ENCODE measurements at regions not wholly inside any gene's neighbourhood (a gene's known extent, or its start where the extent isn't known, plus 50 kb on each side); places are given as distances from the start of the nearest gene placed in this dataset.

DNA sequence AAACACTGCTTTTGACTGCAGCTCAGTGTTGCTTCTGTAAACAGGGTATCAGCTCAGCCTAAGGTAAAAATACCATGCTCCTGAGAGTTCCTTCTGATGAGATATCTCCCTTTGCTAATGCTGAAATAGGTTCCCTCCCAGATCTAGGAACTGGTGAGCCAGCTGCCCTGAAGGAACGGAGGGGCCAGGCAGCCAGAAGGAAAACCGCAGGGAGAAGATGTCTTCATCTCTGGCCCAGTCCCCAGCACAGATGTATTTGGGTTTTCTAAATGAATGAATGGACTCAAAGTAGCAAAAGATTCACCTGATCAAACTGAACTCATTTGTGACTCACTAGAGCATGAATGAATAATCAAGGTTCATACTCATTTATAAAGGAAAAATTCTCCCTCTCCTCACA, 247.8 kb downstream of the MSRB3 start:
- no peak overlapping the region for H3K27ac ChIP-seq (ENCODE audit: low read length)
- DNase-seq = no peak

DNA sequence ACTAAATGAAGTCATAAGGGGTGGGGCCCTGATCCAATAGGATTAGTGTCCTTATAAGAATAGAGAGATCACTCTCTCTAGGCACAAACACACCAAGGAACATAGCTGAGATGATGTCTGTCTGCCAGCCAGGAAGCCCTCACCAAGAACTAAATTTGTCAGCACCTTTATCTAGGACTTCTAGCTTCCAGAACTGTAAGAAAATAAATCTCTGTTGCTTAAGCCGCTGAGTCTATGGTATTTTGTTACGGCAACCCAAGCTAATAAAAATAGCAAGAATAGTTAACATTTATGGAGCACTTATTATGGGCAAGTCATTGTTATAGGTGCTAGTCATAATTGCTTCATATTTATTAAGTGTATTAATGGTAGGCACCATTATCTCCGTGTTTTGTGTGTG, 249.6 kb downstream of the MSRB3 start:
- Histone ChIP-seq H3K4me3 (ENCODE audit: low read length) (no peak overlapping the region), H3K9ac (ENCODE audit: low read length) (no peak overlapping the region), H3K27ac (ENCODE audit: low read length) (no peak overlapping the region), H3K36me3 (replicated peaks; ENCODE audit: insufficient read depth, low read length) (no peaks in the 10 kb centered on the region), H3K27me3 (replicated peaks; ENCODE audit: insufficient read depth, low read length) (no peaks in the 10 kb centered on the region), H3K9me2 (replicated peaks; ENCODE audit: insufficient read depth, low read length) (no peaks in the 10 kb centered on the region), H3K9me3 (replicated peaks; ENCODE audit: insufficient read depth, low read length) (no peaks in the 10 kb centered on the region), H3K79me2 (ENCODE audit: low read length) (no peaks in the 10 kb centered on the region), H3F3A (ENCODE audit: insufficient read depth, low read length) (no peaks in the 10 kb centered on the region), H3K4me1 (ENCODE audit: low read length) (no peaks in the 10 kb centered on the region), H3K4me2 (ENCODE audit: low read depth, low read length) (no peak overlapping the region), H4K20me1 (ENCODE audit: insufficient read depth, low read length) (no peaks in the 10 kb centered on the region), H2AFZ (ENCODE audit: low read length) (no peak overlapping the region)
- TF ChIP-seq EZH2phosphoT487 (IDR thresholded peaks at IDR 0.05; ENCODE audit: low read length) = no peak
- DNase-seq = no peak

More for the DNA sequence above, 247.8 kb downstream of the MSRB3 start:
- Histone ChIP-seq H3K9ac (ENCODE audit: low read length) (no peak overlapping the region), H3K9me2 (replicated peaks; ENCODE audit: insufficient read depth, low read length) (no peaks in the 10 kb centered on the region), H3F3A (ENCODE audit: insufficient read depth, low read length) (no peaks in the 10 kb centered on the region), H3K79me2 (ENCODE audit: low read length) (no peaks in the 10 kb centered on the region), H3K4me2 (ENCODE audit: low read depth, low read length) (no peak overlapping the region), H3K4me3 (ENCODE audit: low read length) (no peak overlapping the region), H3K4me1 (ENCODE audit: low read length) (no peaks in the 10 kb centered on the region), H3K27me3 (replicated peaks; ENCODE audit: insufficient read depth, low read length) (no peaks in the 10 kb centered on the region), H3K9me3 (replicated peaks; ENCODE audit: insufficient read depth, low read length) (no peaks in the 10 kb centered on the region), H4K20me1 (ENCODE audit: insufficient read depth, low read length) (no peaks in the 10 kb centered on the region), H3K36me3 (replicated peaks; ENCODE audit: insufficient read depth, low read length) (no peaks in the 10 kb centered on the region), H2AFZ (ENCODE audit: low read length) (no peak overlapping the region)
- TF ChIP-seq, protein P1, sequence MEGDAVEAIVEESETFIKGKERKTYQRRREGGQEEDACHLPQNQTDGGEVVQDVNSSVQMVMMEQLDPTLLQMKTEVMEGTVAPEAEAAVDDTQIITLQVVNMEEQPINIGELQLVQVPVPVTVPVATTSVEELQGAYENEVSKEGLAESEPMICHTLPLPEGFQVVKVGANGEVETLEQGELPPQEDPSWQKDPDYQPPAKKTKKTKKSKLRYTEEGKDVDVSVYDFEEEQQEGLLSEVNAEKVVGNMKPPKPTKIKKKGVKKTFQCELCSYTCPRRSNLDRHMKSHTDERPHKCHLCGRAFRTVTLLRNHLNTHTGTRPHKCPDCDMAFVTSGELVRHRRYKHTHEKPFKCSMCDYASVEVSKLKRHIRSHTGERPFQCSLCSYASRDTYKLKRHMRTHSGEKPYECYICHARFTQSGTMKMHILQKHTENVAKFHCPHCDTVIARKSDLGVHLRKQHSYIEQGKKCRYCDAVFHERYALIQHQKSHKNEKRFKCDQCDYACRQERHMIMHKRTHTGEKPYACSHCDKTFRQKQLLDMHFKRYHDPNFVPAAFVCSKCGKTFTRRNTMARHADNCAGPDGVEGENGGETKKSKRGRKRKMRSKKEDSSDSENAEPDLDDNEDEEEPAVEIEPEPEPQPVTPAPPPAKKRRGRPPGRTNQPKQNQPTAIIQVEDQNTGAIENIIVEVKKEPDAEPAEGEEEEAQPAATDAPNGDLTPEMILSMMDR (IDR thresholded peaks at IDR 0.05; ENCODE audit: low read length) = no peak
- TF ChIP-seq EZH2 (optimal IDR thresholded peaks at IDR 0.05; ENCODE audit: low read depth, low read length) = no peak
- no peak for TF ChIP-seq EZH2phosphoT487 (IDR thresholded peaks at IDR 0.05; ENCODE audit: low read length)

DNA sequence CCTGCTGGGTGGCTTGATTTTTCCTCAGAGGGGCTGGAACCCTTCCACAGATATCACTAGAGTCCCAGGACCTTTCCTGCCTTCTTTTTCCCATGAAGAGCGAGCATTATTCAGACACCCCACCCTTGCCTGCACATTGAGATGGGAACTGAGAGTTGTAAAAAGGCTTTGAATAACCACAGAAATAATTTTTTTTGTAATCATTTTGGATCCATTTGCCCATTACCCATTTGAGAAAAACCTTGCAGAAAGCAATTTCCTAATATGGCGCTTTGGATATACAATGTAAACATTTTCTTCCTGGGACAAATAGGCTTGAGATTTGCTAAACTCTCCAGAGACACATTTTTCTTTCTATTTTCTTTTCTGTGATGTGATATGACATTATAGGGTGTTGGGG, 250.6 kb downstream of the MSRB3 start:
- H3K4me3 ChIP-seq (ENCODE audit: low read length) = no peak overlapping the region
- H3K9me3 ChIP-seq (replicated peaks; ENCODE audit: insufficient read depth, low read length) = no peaks in the 10 kb centered on the region
- H3K27me3 ChIP-seq (replicated peaks; ENCODE audit: insufficient read depth, low read length) = no peaks in the 10 kb centered on the region
- H3K27ac ChIP-seq (ENCODE audit: low read length) = no peak overlapping the region
- H3K4me1 ChIP-seq (ENCODE audit: low read length) = no peaks in the 10 kb centered on the region
- H3K9ac ChIP-seq (ENCODE audit: low read length) = no peak overlapping the region
- H3K9me2 ChIP-seq (replicated peaks; ENCODE audit: insufficient read depth, low read length) = no peaks in the 10 kb centered on the region
- DNase-seq = no peak
- H2AFZ ChIP-seq (ENCODE audit: low read length) = no peak overlapping the region
- TF ChIP-seq, protein P1 (IDR thresholded peaks at IDR 0.05; ENCODE audit: low read length) = no peak
- TF ChIP-seq EZH2 (optimal IDR thresholded peaks at IDR 0.05; ENCODE audit: low read depth, low read length) (no peak), EZH2phosphoT487 (IDR thresholded peaks at IDR 0.05; ENCODE audit: low read length) (no peak)
- H3F3A ChIP-seq (ENCODE audit: insufficient read depth, low read length) = no peaks in the 10 kb centered on the region
- no peak overlapping the region for H3K4me2 ChIP-seq (ENCODE audit: low read depth, low read length)
- no peaks in the 10 kb centered on the region for H3K79me2 ChIP-seq (ENCODE audit: low read length)
- H4K20me1 ChIP-seq (ENCODE audit: insufficient read depth, low read length) = no peaks in the 10 kb centered on the region
- H3K36me3 ChIP-seq (replicated peaks; ENCODE audit: insufficient read depth, low read length) = no peaks in the 10 kb centered on the region

DNA sequence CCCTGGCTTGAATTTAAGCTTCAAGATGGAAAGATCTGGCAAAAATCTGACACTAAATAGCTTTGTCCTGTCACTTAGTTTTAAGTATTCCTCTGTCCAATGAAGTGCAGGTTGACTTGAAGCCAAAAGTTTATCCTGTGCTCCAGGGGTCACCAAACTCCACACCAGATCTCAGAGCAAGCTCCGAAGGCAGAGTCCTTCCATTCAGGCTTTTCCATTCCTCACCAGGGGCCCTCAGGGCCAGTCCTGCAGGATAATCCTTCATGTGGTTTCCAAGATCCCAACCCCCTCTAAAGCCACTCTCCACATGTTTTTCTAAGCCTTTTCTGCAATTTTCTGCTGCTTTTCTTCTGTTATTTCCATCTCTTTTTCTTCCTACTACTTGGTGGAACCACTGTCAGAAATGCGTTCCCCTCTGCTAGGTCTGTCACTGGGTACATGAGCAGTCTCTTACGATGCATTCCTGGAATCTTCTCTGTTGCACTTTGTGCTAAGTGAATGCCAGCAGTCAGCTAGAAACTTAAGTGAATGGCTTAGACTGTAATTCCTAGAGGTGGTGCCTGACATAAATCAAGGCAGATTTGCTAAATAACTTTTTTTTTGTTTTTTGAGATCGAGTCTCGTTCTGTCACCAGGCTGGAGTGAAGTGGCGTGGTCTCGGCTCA, 251.4 kb downstream of the MSRB3 start:
- H3K4me3 ChIP-seq (ENCODE audit: low read length) = no peak overlapping the region
- no peaks in the 10 kb centered on the region for H3K4me1 ChIP-seq (ENCODE audit: low read length)
- H3K36me3 ChIP-seq (replicated peaks; ENCODE audit: insufficient read depth, low read length) = no peaks in the 10 kb centered on the region
- no peak overlapping the region for H3K9ac ChIP-seq (ENCODE audit: low read length)
- no peak overlapping the region for H3K27ac ChIP-seq (ENCODE audit: low read length)
- H3K27me3 ChIP-seq (replicated peaks; ENCODE audit: insufficient read depth, low read length) = no peaks in the 10 kb centered on the region
- no peaks in the 10 kb centered on the region for H3F3A ChIP-seq (ENCODE audit: insufficient read depth, low read length)
- no peak for DNase-seq
- H3K79me2 ChIP-seq (ENCODE audit: low read length) = no peaks in the 10 kb centered on the region
- H3K4me2 ChIP-seq (ENCODE audit: low read depth, low read length) = no peak overlapping the region
- no peaks in the 10 kb centered on the region for H3K9me2 ChIP-seq (replicated peaks; ENCODE audit: insufficient read depth, low read length)
- no peak overlapping the region for H2AFZ ChIP-seq (ENCODE audit: low read length)
- no peaks in the 10 kb centered on the region for H4K20me1 ChIP-seq (ENCODE audit: insufficient read depth, low read length)
- no peak for TF ChIP-seq EZH2phosphoT487 (IDR thresholded peaks at IDR 0.05; ENCODE audit: low read length)
- TF ChIP-seq, protein P1 (IDR thresholded peaks at IDR 0.05; ENCODE audit: low read length) = no peak
- TF ChIP-seq EZH2 (optimal IDR thresholded peaks at IDR 0.05; ENCODE audit: low read depth, low read length) = no peak
- H3K9me3 ChIP-seq (replicated peaks; ENCODE audit: insufficient read depth, low read length) = no peaks in the 10 kb centered on the region

Measured in MM.1S (cell line).